ENCODE measurements at regions not wholly inside any gene's neighbourhood (a gene's known extent, or its start where the extent isn't known, plus 50 kb on each side); places are given as distances from the start of the nearest gene placed in this dataset.

- TF ChIP-seq CTCF (IDR thresholded peaks at IDR 0.05) (no peak), POLR2A (IDR thresholded peaks at IDR 0.05) (no peak)
Observed at GRCh38 chr1:104760017-104760416, 1010.3 kb downstream of the AMY1C start.
